ENCODE measurements at regions not wholly inside any gene's neighbourhood (a gene's known extent, or its start where the extent isn't known, plus 50 kb on each side); places are given as distances from the start of the nearest gene placed in this dataset.

GRCh38 chr2:216569765-216570164, 63.5 kb upstream of the IGFBP2 start:
- DNase-seq (ENCODE audit: low read depth): no peak
- no peak for TF ChIP-seq CTCF (IDR thresholded peaks at IDR 0.05; ENCODE audit: insufficient read depth, low read depth, low read length, missing control alignments)
- H3K4me3 ChIP-seq (ENCODE audit: low read length): no peak overlapping the region

- no peak overlapping the region for H3K4me3 ChIP-seq (ENCODE audit: low read length)
- no peak for TF ChIP-seq CTCF (IDR thresholded peaks at IDR 0.05; ENCODE audit: insufficient read depth, low read depth, low read length, missing control alignments)
- DNase-seq (ENCODE audit: low read depth): no peak
Measured at GRCh38 chr2:216570357-216570756, 62.9 kb upstream of the IGFBP2 start.

- no peak for TF ChIP-seq CTCF (IDR thresholded peaks at IDR 0.05; ENCODE audit: insufficient read depth, low read depth, low read length, missing control alignments)
- no peak overlapping the region for H3K4me3 ChIP-seq (ENCODE audit: low read length)
- DNase-seq (ENCODE audit: low read depth): no peak
Measured at GRCh38 chr2:216571178-216571908, 61.9 kb upstream of the IGFBP2 start.

- no peak for TF ChIP-seq CTCF (IDR thresholded peaks at IDR 0.05; ENCODE audit: insufficient read depth, low read depth, low read length, missing control alignments)
- no peak overlapping the region for H3K4me3 ChIP-seq (ENCODE audit: low read length)
- no peak for DNase-seq (ENCODE audit: low read depth)
Measured at GRCh38 chr2:216571909-216572513, 61.2 kb upstream of the IGFBP2 start.

- no peak for DNase-seq (ENCODE audit: low read depth)
- no peak overlapping the region for H3K4me3 ChIP-seq (ENCODE audit: low read length)
- TF ChIP-seq CTCF (IDR thresholded peaks at IDR 0.05; ENCODE audit: insufficient read depth, low read depth, low read length, missing control alignments): no peak
Measured at GRCh38 chr2:216572582-216573578, 60.3 kb upstream of the IGFBP2 start.

GRCh38 chr2:216574046-216574445, 59.2 kb upstream of the IGFBP2 start:
- DNase-seq (ENCODE audit: low read depth): no peak
- no peak for TF ChIP-seq CTCF (IDR thresholded peaks at IDR 0.05; ENCODE audit: insufficient read depth, low read depth, low read length, missing control alignments)
- no peak overlapping the region for H3K4me3 ChIP-seq (ENCODE audit: low read length)

All from epithelial cell of esophagus (primary cell).